Thymus (tissue), 11 donors: ENCODE measurements at regions not wholly inside any gene's neighbourhood (a gene's known extent, or its start where the extent isn't known, plus 50 kb on each side); places are given as distances from the start of the nearest gene placed in this dataset.
A peak's percentile ranks its signal among the peaks of the same experiment; 100 is the strongest.

ENCODE experiments used
- DNase-seq, 9 donors: peaks; one replicate each; pipeline ENCODE4 v3.0.0-alpha.2; 2013; ENCODE audit warnings: low spot score in 9 of 9, low read depth in 6 of 9, missing footprints in 1 of 9
- H3K27ac ChIP-seq, 2 donors: one replicate each; pipeline ENCODE4 v1.5.1; 2013; ENCODE audit warnings: control low read depth in 1 of 2, low read depth in 1 of 2, low read length in 1 of 2, mild to moderate bottlenecking in 1 of 2, moderate library complexity in 1 of 2
- H3K27me3 ChIP-seq, 2 donors: one replicate each; pipeline ENCODE4 v1.5.1; 2013; ENCODE audit warnings: low read length in 1 of 2; ENCODE audit not compliant: control insufficient read depth in 2 of 2, insufficient read depth in 1 of 2
- H3K36me3 ChIP-seq, 2 donors: one replicate each; pipeline ENCODE4 v1.5.1; 2013; ENCODE audit warnings: low read length in 1 of 2, mild to moderate bottlenecking in 1 of 2, moderate library complexity in 1 of 2; ENCODE audit not compliant: control insufficient read depth in 2 of 2, insufficient read depth in 2 of 2
- H3K4me1 ChIP-seq, 2 donors: one replicate each; pipeline ENCODE4 v1.5.1; 2013; ENCODE audit warnings: low read length in 2 of 2; ENCODE audit not compliant: control insufficient read depth in 2 of 2, insufficient read depth in 2 of 2
- H3K4me3 ChIP-seq, 2 donors: one replicate each; pipeline ENCODE4 v1.5.1; 2013; ENCODE audit warnings: low read length in 2 of 2, control low read depth in 1 of 2, mild to moderate bottlenecking in 1 of 2
- H3K9me3 ChIP-seq, 2 donors: one replicate each; pipeline ENCODE4 v1.5.1; 2013; ENCODE audit warnings: low read length in 1 of 2, mild to moderate bottlenecking in 1 of 2; ENCODE audit not compliant: control insufficient read depth in 2 of 2, insufficient read depth in 1 of 2
- WGBS: extraction: QIAGEN DNeasy Blood & Tissue Kit; methylation state at CpG from one replicate; pipeline ENCODE4 v1.1.7; 2013; 5-methylcytosine and 5-hydroxymethylcytosine counted together
- donor health status: healthy.

DNA sequence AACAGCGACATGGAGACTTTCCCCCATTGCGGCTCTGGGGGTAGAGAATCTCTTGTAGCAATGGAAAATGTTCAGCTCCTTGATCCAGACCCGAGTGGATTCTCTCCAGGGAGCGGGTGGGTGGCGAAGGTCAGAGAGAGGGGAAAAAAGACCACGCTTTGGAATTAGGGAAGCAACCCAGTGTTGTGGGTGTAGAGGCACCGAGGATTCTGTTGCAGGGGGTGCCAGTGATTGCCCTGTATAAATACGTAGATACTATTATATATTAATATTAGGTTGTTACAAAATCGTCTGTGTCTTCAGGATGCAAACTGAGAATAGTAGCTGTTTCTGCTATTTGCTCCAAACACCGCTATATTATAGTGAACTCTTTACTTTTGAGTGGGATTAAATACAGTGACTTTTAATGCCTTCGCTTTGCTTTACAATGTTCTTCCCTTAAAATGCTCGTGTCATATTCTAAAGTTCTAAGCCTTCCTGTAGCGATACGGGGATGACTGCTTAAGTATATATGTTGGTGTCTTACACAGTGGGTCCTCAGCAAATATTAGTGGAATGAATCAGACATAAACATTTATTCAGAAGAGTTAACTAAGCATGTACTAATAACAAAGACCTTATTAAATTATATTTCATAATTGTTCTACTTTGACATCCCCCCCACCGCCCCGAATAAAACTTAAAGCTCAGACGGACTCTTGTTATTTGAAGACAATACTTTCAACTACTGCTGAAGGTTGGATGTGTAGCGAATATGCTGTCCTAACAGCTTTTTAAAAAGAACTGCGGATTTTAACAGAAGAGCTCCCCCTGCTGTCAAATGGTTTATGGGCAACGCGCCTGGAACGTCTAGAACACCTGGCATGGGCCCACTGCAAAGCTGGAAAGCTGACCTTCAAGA is 136.4 kb upstream of the KRAS start:
- peak overlapping the region; percentile 65 to 66 for H3K4me3 ChIP-seq
- H3K27ac ChIP-seq, result peak overlapping the region; percentile 94 to 96
- peaks cover 15 to 33% of the 10 kb centered on the region in 2 donors for H3K4me1 ChIP-seq
- H3K36me3 ChIP-seq, result no peaks in the 10 kb centered on the region
- H3K9me3 ChIP-seq, result no peaks in the 10 kb centered on the region
- WGBS, result 5% methylated on average over 22 of the region's 22 CpGs
- no peaks in the 10 kb centered on the region for H3K27me3 ChIP-seq
- DNase-seq, result peak in 8 of 9 donors; percentile 83 to 96 (median 91)

DNA sequence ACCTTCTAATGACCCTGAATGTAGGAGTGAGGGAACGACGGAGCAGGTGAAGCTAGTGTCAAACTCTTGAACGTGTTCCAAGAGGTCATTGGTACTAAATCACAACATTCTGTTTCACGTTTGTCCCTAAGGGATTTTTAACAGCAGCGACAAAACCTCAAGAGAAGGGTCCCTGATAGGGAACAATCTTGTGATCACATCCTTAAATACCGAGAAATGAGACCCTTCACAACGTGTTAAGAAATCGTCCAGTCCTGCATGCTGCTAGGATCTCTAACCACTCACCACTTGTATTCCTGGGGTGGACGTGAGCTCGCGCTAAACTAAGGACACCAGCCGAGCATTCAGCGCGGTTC is 134.1 kb upstream of the KRAS start:
- H3K4me3 ChIP-seq, result peak overlapping the region; percentile 65 to 66
- peak overlapping the region; percentile 94 to 99 for H3K27ac ChIP-seq
- H3K4me1 ChIP-seq, result peaks cover 18 to 37% of the 10 kb centered on the region in 2 donors
- WGBS, result 48% methylated on average over 14 of the region's 14 CpGs
- H3K9me3 ChIP-seq, result peaks cover 0 to 3% of the 10 kb centered on the region in 2 donors
- no peak for DNase-seq
- no peaks in the 10 kb centered on the region for H3K27me3 ChIP-seq
- H3K36me3 ChIP-seq, result no peaks in the 10 kb centered on the region

DNA sequence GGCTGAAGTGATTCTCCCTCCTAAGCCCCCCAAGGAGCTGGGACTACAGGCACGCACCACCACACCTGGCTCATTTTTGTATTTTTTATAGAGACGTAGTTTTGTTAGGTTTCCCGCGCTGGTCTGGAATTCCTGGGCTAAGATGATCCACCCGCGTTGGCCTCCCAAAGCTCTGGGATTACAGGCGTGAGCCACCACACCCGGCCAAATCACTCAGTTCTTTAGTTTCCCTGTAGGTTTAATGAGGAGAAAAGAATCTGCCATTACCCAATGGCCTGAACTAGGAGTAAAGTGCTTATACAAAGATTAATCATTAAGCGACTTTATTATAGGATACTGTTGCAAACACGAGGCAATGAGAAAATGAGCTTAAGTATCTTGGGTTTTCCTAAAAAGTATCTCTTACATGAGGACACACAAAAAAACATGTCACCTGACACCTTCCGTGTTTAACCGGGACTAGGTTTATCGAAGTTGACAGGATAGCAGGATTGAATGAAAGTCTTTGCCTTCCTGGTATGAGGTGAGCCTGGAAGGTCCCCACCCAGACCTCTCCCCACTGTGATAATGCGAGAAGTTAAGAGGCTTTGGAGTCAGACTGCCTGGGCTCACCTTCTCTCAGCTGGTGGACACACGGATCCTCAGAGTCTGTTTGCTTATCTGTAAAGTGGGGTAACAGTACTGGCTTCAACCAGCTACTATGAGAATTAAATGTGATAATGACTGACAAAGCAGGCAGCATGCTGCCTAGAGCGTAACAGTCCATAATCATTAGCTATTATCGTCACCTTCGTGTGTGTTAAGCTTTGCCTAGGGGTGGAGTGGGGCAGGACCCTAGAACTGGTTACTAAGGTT is 133.5 kb upstream of the KRAS start:
- Histone ChIP-seq H3K27me3 (no peaks in the 10 kb centered on the region), H3K27ac (peak overlapping the region in 1 of 2 donors; percentile 94), H3K9me3 (peaks cover 0 to 3% of the 10 kb centered on the region in 2 donors), H3K36me3 (no peaks in the 10 kb centered on the region), H3K4me3 (peak overlapping the region; percentile 65 to 66), H3K4me1 (peaks cover 18 to 37% of the 10 kb centered on the region in 2 donors)
- 91% methylated on average over 18 of the region's 18 CpGs for WGBS
- DNase-seq, result peak in 1 of 9 donors; percentile 33

DNA sequence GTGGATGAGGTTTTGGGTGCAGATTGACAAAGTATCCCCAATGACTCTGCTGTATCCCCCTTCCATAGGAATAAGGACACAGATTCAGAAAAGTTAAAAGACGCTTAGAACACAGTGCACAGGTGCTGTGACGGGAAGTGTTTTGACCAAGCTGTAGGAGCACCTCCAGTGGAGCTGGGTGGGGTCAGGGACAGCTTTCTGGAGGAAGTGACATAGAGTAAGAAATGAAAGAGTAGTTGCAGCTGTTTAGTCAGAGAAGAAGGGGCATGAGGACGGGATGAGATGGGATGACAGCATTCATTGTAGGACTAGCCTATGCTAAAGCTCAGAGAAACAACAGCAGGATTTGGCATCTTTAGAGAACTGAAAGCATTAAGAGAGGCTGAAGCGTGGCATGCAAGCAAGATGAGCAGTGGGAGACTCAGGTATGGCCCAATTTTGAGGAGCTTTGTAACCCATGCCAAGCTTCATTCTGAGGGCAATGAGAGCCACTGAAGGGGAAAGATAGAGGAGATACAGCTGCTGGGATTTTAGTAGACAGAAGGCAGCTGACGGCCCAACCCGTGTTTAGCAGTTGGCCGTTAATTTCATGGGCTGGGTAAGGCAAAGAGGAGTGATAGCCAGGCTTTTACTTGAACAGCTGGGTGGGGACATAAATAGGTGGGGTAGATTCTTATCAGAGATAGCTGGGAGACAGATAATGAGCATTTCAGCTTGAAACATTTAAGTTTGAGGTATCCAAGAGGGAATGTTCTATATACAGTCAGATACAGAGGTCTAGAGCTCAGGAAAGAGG is 131.8 kb upstream of the KRAS start:
- Histone ChIP-seq H3K9me3 (peaks cover 0 to 3% of the 10 kb centered on the region in 2 donors), H3K27me3 (no peaks in the 10 kb centered on the region), H3K36me3 (no peaks in the 10 kb centered on the region), H3K4me3 (no peak overlapping the region), H3K4me1 (peaks cover 18 to 43% of the 10 kb centered on the region in 2 donors), H3K27ac (peak overlapping the region; percentile 37 to 65)
- peak in 2 of 9 donors; percentile 41 to 69 for DNase-seq
- 78% methylated on average over 7 of the region's 7 CpGs for WGBS

DNA sequence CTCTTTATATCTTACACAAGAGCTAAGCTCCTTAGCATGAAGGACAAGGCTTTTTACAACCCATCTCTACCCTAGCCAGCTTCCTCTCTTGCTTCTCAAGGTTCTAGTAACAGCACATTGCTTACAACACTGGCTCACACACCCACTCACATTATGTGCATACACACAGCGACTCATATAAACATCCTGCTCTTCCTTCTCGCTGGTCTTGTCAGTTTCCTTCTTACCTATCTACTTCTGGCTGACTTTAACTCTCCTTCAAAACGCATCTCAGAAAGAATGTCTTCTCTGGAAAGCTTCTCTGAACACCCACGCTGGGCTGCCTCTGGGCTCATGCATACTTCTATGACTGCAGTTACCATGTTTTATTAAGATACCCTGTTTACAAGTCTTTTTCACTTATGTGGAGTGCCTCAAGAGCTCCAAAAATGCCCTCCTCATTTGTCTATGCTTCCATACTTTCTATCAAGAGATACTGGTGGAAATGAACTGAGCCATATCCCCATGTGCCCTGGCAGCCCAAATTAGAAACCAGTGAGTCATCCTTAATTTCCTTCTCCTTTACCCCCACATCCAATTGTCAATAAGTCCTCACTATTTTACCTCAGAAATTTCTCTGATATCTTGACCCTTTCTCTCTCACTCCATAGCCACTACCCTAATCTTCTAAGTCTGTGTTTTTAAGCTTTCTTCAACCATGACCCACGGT is 126.9 kb upstream of the KRAS start:
- WGBS, result 74% methylated on average over 5 of the region's 5 CpGs
- no peaks in the 10 kb centered on the region for H3K27me3 ChIP-seq
- H3K4me3 ChIP-seq, result no peak overlapping the region
- peaks cover 0 to 3% of the 10 kb centered on the region in 2 donors for H3K9me3 ChIP-seq
- no peaks in the 10 kb centered on the region for H3K36me3 ChIP-seq
- peaks cover 8 to 19% of the 10 kb centered on the region in 2 donors for H3K4me1 ChIP-seq
- H3K27ac ChIP-seq, result peak overlapping the region; percentile 80 to 87
- peak in 5 of 9 donors; percentile 51 to 84 (median 57) for DNase-seq

DNA sequence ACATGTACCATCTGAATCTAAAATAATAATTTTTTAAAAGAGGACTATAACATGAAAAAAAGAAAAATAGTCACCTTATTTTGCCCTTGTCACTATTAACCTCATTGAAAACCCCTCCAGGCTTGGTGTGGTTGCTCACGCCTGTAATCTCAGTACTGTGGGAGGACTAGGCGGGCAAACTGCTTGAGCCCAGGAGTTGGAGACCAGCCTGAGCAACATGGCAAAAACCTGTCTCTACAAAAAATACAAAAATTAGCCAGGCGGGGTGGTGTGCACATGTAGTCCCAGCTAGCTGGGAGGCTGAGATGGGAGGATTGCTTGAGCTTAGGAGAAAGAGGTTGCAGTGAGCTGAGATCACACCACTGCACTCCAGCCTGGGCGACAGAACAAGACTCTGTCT is 126.3 kb upstream of the KRAS start:
- no peaks in the 10 kb centered on the region for H3K27me3 ChIP-seq
- DNase-seq, result no peak
- peaks cover 0 to 3% of the 10 kb centered on the region in 2 donors for H3K9me3 ChIP-seq
- peak overlapping the region; percentile 80 to 87 for H3K27ac ChIP-seq
- H3K36me3 ChIP-seq, result no peaks in the 10 kb centered on the region
- H3K4me3 ChIP-seq, result no peak overlapping the region
- H3K4me1 ChIP-seq, result peaks cover 2 to 13% of the 10 kb centered on the region in 2 donors
- 92% methylated on average over 4 of the region's 4 CpGs for WGBS

DNA sequence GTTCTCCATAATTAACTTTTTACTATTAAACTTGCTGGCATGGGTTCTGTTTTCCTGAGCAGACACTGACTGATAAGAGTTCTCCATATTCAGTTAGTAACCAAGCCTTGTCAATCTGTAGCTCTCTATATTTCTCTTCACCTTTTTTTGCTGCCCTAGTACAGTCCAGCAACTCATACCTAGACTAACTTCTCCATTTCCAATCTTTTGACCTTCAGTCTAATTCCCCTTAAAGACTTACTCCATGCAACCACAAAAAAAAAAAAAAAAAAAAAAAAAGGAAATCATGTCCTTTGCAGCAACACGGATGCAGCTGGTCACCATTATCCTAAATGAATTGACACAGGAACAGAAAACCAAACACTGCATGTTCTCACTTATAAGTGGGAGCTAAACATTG is 125.7 kb upstream of the KRAS start:
- Histone ChIP-seq H3K4me3 (no peak overlapping the region), H3K36me3 (no peaks in the 10 kb centered on the region), H3K9me3 (peaks cover 0 to 3% of the 10 kb centered on the region in 2 donors), H3K27ac (no peak overlapping the region), H3K27me3 (no peaks in the 10 kb centered on the region), H3K4me1 (peaks cover 0 to 10% of the 10 kb centered on the region in 2 donors)
- WGBS, result 70% methylated on average over 1 of the region's 1 CpG
- DNase-seq, result no peak
